ENCODE measurements at regions not wholly inside any gene's neighbourhood (a gene's known extent, or its start where the extent isn't known, plus 50 kb on each side); places are given as distances from the start of the nearest gene placed in this dataset.
"Not testable (repeated sequence)": the region's sequence is repeated elsewhere in the genome, so short reads cannot be mapped to it uniquely, and the experiment has no call there.

DNA sequence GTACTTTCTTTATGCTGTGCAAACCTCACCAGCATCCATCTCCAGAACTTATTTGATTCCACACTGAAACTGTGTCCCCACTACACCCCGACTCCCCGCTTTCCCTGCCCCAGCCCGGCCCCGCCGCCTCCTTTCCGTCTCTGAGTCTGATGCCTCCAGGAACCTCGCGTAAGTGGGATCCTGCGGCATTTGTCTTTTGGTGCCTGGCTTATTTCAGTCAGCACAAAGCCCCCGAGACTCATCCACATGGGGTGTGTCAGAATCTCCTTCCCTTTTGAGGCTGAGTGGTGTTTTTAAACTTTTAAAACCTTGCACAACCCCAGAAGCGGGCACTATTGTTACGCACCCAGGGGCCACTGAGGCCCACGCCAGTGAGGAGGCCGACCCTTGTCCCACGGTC lies 214.4 kb downstream of the BANP start:
- peak in 1 of 2 donors; percentile 14 for DNase-seq
- Histone ChIP-seq H3K4me1 (peaks cover 0 to 18% (median 9%) of the 10 kb centered on the region in 4 donors), H3K27me3 (peaks cover 0 to 15% (median 3%) of the 10 kb centered on the region in 3 donors), H3K27ac (peak overlapping the region in 1 of 5 donors; percentile 34)
- WGBS, 5 donors = 78 to 94% (median 90%) methylated on average over 15 of the region's 15 CpGs
- intact Hi-C loops (cut with DNase I; ENCODE audit: low total_unique reads); H3K36me3 ChIP-seq; H3K9me3 ChIP-seq; H3K4me3 ChIP-seq: not testable (repeated sequence)

DNA sequence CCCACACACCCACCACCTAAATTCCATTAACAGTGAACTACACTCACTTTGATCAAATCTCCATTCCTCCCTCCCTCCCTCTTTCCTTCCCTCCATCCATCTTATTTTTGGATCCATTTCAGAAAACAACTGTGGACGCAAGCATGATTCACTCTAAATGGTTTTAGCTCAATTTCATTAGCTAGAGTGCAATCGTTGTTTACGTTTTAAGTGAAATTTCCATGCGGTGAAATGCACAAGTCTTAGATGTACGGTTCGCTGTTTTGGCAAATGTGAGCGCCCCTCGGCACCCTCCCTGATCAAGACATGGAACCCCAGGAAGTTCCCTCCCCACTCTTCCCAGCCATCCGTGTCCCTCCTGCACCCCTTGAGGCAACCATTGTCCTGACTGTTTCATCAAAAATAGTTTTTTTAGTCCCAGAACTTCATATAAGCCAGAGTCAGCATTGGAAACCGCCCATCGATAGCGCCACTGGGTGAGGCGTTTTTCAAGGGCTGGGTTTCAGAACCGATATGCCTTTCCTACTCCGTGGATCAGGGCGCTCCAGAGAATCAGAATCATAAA lies 215.1 kb downstream of the BANP start:
- peaks cover 0 to 20% (median 3%) of the 10 kb centered on the region in 3 donors for H3K27me3 ChIP-seq
- intact Hi-C loops (cut with DNase I; ENCODE audit: low total_unique reads); H3K9me3 ChIP-seq; H3K27ac ChIP-seq; H3K4me3 ChIP-seq; H3K36me3 ChIP-seq: not testable (repeated sequence)
- 58 to 80% (median 69%) methylated on average over 13 to 16 of the region's 16 CpGs for WGBS, 5 donors
- peak; percentile 17 to 39 for DNase-seq
- peaks cover 0 to 18% (median 9%) of the 10 kb centered on the region in 4 donors for H3K4me1 ChIP-seq

DNA sequence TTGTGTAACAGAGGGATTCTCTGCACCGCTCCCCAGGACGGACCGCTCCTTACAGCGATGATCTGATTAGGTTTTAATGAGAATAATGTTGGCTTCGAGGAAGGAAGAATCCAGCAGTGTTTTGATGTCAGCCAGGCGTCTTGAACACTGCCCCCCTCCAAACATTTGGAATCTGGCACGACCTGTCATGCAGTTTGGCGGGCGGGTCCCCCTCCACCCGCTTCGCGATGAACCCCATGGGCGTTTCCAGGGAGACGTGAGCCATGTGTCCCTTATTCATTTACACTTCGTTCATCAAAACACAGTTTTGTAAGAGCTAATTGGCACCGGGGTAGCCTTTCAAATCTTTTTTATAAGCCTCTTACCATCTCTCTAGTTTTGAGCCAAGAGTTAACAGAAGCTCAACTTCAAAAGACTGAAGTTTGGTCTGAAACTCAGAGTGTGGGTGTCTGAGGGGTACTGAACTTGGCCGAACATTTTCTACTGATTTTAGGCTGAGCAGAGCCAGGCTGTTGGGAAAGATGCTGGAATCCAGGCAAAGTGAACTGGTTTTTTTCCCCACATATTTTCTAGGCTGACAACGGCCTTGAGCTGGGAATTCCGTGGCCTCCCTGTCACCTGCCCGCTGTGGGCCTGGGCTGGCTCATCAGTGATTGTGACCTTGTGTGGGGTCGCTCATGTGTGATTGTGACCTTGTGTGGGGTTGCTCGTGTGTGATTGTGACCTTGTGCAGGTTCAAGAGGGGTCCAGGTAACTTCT lies 214.8 kb upstream of the ZNF469 start:
- Histone ChIP-seq H3K4me1 (peaks cover 0 to 18% (median 9%) of the 10 kb centered on the region in 4 donors), H3K27ac (peak overlapping the region in 2 of 5 donors; percentile 0 to 38), H3K27me3 (peaks cover 0 to 20% (median 3%) of the 10 kb centered on the region in 3 donors)
- 28 to 31% (median 29%) methylated on average over 18 to 22 of the region's 22 CpGs for WGBS, 5 donors
- DNase-seq; H3K36me3 ChIP-seq; intact Hi-C loops (cut with DNase I; ENCODE audit: low total_unique reads); H3K9me3 ChIP-seq; H3K4me3 ChIP-seq: not testable (repeated sequence)

DNA sequence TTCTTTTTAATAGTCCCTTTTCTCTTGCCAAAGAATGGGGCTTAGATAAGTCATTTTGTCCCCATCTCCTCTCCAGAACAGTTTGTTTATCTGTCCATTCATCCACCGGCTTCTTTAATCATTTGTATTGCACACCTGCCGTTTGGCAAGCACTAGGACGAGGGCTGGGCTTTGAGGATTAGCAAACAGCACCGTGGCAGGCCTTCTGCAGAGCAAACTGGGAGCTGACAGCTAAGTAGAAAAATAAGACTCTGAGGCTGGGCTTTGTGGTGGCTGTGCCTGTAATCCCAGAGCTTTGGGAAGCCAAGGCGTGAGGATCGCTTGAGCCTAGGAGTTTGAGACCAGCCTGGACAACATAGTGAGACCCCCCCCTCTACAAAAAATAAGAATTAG lies 214.2 kb upstream of the ZNF469 start:
- DNase-seq = peak; percentile 55 to 80
- H3K4me3 ChIP-seq; H3K36me3 ChIP-seq; intact Hi-C loops (cut with DNase I; ENCODE audit: low total_unique reads); H3K9me3 ChIP-seq: not testable (repeated sequence)
- H3K27me3 ChIP-seq = peaks cover 0 to 20% (median 3%) of the 10 kb centered on the region in 3 donors
- whole genome bisulfite sequencing, 5 donors = 19 to 34% (median 34%) methylated on average over 5 to 6 of the region's 6 CpGs
- peak overlapping the region; percentile 29 to 85 (median 43) for H3K27ac ChIP-seq
- peaks cover 0 to 18% (median 9%) of the 10 kb centered on the region in 4 donors for H3K4me1 ChIP-seq

DNA sequence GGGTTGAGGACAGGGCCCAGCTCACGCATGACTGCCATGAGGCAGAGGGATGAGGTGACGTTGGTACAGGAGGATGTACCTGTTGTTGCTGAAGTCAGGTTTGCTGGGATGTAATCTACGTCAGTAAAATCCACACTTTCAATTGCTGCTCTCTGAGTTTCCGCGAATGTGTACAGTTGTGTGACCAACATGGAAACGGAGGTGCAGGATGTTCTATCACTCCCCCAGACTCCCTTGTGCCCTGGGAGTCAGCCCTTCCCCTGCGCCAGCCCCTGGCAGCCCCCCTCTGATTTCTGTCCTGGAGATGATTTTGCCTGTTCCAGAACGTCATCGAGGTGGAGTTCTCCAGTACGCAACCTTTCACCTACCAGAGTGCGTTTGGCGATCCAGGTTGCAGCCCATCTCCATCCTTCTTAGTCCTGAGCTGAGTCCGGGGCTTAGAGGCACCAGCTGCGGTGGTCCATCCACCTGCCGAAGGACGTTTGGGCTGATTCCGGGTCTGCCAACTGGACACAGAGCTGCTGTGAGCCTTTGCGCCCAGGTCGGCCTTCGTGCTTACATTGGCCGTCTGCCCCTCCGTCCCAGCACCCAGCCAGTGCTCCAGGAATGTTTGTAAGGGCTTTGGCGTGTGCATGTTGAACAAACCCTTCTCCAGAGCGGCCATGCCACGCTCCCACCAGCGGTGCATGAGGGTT lies 213.5 kb upstream of the ZNF469 start:
- peak in 1 of 2 donors; percentile 78 for DNase-seq
- intact Hi-C loops (cut with DNase I; ENCODE audit: low total_unique reads); H3K36me3 ChIP-seq; H3K9me3 ChIP-seq: not testable (repeated sequence)
- WGBS, 5 donors = 40 to 75% (median 66%) methylated on average over 25 to 26 of the region's 26 CpGs
- peaks cover 0 to 18% (median 9%) of the 10 kb centered on the region in 4 donors for H3K4me1 ChIP-seq
- peaks cover 0 to 20% (median 3%) of the 10 kb centered on the region in 3 donors for H3K27me3 ChIP-seq
- H3K4me3 ChIP-seq = peak overlapping the region in 1 of 4 donors; percentile 6
- H3K27ac ChIP-seq = peak overlapping the region; percentile 29 to 85 (median 43)

DNA sequence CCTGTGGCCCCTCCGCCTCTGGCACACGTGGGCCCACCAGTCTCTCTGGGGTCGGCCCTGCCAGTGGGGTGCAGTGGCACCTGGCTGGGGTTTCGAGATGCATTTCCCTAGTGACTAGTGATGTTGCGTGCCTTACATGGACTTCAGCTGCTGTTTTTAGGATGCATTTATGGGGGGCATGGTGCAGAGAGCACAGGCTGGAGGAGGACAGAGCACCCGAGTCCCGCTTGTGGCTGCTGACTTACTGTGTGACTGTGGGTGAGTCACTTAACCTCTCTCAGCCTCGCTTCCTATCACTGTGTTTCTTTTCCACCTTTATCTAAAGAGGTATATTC lies 213.0 kb upstream of the ZNF469 start:
- H3K27me3 ChIP-seq = peaks cover 0 to 20% (median 3%) of the 10 kb centered on the region in 3 donors
- H3K9me3 ChIP-seq; H3K4me3 ChIP-seq; intact Hi-C loops (cut with DNase I; ENCODE audit: low total_unique reads); DNase-seq; H3K36me3 ChIP-seq: not testable (repeated sequence)
- H3K4me1 ChIP-seq = peaks cover 0 to 18% (median 9%) of the 10 kb centered on the region in 4 donors
- peak overlapping the region in 1 of 5 donors; percentile 49 for H3K27ac ChIP-seq
- 63 to 89% (median 75%) methylated on average over 8 of the region's 8 CpGs for WGBS, 5 donors

DNA sequence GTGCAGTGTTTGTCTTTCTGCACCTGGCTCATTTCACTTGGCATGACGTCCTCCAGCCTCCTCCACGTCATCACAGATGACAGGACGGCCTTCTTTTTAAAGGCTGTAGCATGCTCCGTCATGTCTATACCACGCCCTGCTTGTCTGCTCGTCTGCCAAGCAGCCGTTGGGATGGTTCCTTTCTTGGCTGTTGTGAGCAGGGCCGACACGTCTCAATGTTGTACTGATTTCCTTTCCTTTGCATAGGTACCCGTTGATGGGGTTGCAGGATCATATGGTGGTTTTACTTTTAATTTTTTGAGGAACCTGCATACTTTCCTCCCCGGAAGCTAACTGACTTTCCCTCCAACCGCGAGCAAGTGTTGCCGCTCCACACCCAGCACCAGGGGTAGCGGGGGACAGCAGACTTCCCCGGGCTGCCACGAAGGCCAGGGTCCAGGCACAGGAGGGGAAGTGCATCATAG lies 212.2 kb upstream of the ZNF469 start:
- Histone ChIP-seq H3K4me3 (no peak overlapping the region), H3K4me1 (peaks cover 0 to 18% (median 9%) of the 10 kb centered on the region in 4 donors), H3K9me3 (no peaks in the 10 kb centered on the region), H3K36me3 (no peaks in the 10 kb centered on the region), H3K27me3 (peaks cover 0 to 20% (median 3%) of the 10 kb centered on the region in 3 donors), H3K27ac (no peak overlapping the region)
- intact Hi-C loops (cut with DNase I; ENCODE audit: low total_unique reads) = no loop called here
- no peak for TF ChIP-seq POLR2A (IDR thresholded peaks at IDR 0.05)
- no peak for TF ChIP-seq POLR2AphosphoS5 (IDR thresholded peaks at IDR 0.05)
- TF ChIP-seq EP300 (IDR thresholded peaks at IDR 0.05) = no peak
- TF ChIP-seq, protein P1, sequence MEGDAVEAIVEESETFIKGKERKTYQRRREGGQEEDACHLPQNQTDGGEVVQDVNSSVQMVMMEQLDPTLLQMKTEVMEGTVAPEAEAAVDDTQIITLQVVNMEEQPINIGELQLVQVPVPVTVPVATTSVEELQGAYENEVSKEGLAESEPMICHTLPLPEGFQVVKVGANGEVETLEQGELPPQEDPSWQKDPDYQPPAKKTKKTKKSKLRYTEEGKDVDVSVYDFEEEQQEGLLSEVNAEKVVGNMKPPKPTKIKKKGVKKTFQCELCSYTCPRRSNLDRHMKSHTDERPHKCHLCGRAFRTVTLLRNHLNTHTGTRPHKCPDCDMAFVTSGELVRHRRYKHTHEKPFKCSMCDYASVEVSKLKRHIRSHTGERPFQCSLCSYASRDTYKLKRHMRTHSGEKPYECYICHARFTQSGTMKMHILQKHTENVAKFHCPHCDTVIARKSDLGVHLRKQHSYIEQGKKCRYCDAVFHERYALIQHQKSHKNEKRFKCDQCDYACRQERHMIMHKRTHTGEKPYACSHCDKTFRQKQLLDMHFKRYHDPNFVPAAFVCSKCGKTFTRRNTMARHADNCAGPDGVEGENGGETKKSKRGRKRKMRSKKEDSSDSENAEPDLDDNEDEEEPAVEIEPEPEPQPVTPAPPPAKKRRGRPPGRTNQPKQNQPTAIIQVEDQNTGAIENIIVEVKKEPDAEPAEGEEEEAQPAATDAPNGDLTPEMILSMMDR (IDR thresholded peaks at IDR 0.05) = no peak
- DNase-seq = no peak
- WGBS, 5 donors = 74 to 80% (median 78%) methylated on average over 17 of the region's 17 CpGs

DNA sequence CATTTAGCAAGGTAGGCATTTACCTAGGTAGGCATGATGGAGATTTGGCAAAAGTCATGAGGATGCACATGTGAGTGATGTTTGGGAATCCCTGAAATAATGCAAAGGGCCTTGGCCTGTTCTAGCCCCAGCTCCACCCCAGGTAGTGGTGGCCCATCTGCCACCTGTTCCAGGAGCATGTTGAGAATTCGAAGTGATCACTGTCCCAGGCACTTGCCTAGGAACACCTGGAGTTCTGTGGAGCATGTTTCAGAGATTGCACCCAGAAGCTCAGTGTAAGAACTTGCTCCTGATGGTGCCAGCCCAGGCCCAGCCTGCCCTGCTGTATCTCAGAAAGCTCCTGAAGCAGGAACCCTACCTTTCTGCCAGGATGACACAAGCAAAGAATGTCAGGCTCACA lies 211.6 kb upstream of the ZNF469 start:
- DNase-seq; intact Hi-C loops (cut with DNase I; ENCODE audit: low total_unique reads); H3K4me3 ChIP-seq; H3K9me3 ChIP-seq; H3K36me3 ChIP-seq; H3K27ac ChIP-seq: not testable (repeated sequence)
- WGBS, 5 donors = 67 to 95% (median 89%) methylated on average over 1 of the region's 1 CpG
- H3K27me3 ChIP-seq = peaks cover 0 to 20% (median 3%) of the 10 kb centered on the region in 3 donors
- peaks cover 0 to 18% (median 9%) of the 10 kb centered on the region in 4 donors for H3K4me1 ChIP-seq

DNA sequence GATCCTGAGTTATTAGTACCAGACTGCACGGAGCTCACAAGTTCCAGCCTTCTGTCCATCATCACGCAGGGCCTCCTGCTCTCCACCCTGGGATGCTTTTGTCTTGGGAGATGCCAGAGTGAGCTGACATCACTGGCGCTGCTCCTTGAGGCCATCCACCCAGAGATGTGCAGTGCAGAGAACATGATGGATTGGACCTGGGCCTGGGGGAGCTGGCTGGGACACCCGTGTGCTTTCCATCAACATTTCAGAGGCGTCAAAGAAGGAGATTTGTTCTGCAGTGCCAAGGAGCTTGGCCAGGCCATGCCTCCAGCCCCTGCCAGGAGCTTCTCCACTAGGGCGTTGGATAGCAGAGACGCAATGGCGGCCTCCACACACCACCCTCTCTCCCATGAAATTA lies 206.6 kb upstream of the ZNF469 start:
- DNase-seq; H3K27ac ChIP-seq; H3K9me3 ChIP-seq; H3K27me3 ChIP-seq; H3K4me3 ChIP-seq; H3K4me1 ChIP-seq; H3K36me3 ChIP-seq; intact Hi-C loops (cut with DNase I; ENCODE audit: low total_unique reads): not testable (repeated sequence)
- WGBS, 5 donors = 90 to 100% (median 94%) methylated on average over 3 of the region's 8 CpGs

DNA sequence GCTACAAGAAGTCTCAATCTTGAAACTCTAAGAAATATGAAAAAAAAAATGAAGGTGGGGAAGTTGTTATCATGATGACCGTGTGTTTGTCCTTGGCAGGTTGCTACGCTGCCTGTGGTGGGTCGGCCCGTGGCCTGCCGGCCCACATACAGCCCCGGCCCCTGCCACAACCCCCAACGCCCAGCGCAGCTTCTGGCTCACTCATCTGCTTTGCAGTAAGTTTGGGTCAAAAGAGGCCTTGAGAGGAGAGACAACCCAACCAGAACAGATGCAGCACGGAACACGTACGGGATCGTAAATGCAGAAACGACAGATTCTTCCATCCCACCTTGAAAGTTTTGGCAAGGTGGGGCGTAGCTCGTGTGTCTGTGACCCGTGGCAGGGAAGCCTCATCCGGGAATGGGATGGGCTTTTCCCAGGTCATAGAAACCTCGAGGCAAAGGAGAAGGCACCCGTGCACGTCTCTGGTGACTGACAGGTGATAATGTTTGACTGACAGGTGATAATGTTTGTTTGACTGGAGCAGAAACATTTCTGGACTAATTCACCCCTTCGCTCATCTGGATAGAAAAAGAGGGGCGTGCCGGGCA lies 206.1 kb upstream of the ZNF469 start:
- H3K4me3 ChIP-seq; H3K9me3 ChIP-seq; intact Hi-C loops (cut with DNase I; ENCODE audit: low total_unique reads); H3K27me3 ChIP-seq; H3K4me1 ChIP-seq; H3K27ac ChIP-seq; H3K36me3 ChIP-seq: not testable (repeated sequence)
- DNase-seq = peak in 1 of 2 donors; percentile 20
- 76 to 79% (median 77%) methylated on average over 21 to 23 of the region's 23 CpGs for WGBS, 5 donors
